Activated CD4-positive, alpha-beta T cell treated with anti-CD3 and anti-CD28 coated beads, Interleukin-2, amount 50 U/mL, for 4 hours (primary cell): ENCODE measurements at regions not wholly inside any gene's neighbourhood (a gene's known extent, or its start where the extent isn't known, plus 50 kb on each side); places are given as distances from the start of the nearest gene placed in this dataset.
"Not testable (repeated sequence)": the region's sequence is repeated elsewhere in the genome, so short reads cannot be mapped to it uniquely, and the experiment has no call there.

Source experiments
- DNase-seq, 2 experiments: peaks; one replicate each; pipeline ENCODE4 v3.0.0-alpha.2; 2020

DNA sequence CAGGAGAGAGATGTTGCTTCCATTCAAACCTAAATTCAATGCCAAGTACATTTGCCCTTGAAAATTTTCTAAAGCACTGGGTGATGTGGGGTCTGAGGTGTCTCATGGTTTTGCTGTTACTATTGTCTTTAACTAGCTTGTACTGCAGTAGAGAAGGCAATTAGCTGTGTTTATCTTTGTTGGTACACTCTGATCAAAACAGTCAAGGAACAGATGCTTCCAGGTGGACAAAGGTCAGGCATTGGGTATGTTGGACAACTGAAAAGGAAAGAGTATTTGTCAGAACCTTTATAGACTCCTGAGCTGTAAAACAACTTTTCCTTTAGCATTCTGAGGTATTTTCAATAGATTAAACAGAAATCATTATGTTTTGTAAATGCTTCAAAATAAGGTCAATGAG is 2228.7 kb upstream of the WWC1 start:
- DNase-seq, result no peak

DNA sequence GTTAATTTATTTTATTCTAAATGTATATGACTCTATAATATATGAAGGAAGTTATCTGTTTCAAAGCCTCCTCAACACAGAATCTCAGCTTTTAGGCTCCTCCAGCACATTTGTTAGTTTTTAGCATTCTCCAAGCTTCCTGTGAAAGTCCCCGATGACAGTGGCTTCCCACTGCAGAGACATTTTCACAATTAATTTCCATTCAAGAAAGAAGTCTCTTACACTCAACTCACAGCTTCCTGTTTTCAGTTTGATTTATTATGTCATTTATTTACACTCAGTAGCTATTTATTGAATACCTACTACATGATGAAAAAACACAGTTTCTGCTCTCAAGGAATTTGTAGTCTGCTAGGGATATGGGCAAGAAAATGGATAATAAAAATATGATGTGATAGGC is 2228.2 kb upstream of the WWC1 start:
- DNase-seq, result no peak

DNA sequence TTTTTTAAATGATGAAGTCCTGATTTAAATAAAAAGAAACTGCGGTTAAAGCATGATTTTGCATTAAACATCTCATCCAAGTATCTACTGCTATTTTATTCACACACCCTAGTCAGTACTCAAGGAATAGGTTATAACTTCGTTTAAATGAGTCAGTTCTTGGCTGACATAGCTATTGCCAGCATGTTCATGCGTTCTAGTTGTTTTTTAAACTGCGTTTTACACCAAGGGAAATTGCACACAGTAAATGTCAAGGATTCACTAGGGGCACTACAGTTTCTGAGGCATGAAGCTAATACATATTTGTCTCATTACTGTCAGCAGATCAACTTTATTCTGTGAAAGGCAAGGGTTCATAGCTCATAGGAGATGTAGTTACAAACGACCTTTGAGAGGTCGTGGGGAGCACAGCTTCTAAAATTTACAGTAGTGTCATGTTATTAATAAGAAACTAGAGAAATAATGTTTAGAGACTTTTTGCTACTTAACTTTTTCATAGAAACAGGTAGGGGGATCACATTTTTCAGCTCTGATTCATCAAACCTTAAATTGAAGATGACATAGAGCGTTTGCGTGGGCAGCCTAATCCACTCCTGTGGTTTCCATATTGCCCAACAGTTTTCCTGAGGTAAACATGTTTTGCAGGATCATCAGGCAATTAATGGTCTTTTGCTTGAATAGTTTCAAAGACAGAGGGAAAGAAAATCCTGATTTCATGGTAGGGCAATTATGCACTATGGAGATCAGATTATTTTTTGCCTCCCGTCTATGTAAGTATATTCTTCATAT is 2222.7 kb upstream of the WWC1 start:
- DNase-seq, result no peak

DNA sequence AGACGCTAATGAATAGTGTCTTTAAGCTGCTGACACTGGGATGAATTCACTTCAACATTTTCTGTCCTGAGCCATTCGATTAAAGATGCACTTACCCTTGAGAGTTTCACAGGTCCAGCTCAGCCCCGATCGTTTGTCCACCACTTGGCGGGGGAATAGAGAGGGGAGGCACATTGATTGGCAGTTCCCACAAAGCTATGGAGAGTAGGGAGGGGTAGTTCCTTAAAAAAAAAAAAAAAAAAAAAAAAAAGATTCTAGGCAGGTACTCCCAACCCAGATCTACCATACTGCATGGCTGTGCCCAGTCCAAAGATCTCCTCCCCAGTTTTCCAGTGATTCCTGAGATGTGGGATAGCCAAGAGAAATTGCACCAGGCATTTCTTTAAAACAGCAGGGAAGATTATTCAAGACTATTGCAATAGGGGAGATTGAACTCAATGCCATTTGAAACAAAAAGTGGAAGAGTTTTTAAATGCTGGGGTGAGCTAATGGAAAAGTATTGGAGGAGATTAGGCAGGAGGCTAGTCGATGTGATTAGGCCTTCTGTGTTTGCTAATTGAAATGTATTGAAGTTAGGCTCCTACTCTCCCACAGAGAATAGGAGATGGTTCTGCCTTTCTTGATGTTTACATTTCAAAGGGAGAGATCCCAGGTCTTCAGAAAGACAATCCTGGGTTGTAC is 2217.4 kb upstream of the WWC1 start:
- DNase-seq, result no peak

DNA sequence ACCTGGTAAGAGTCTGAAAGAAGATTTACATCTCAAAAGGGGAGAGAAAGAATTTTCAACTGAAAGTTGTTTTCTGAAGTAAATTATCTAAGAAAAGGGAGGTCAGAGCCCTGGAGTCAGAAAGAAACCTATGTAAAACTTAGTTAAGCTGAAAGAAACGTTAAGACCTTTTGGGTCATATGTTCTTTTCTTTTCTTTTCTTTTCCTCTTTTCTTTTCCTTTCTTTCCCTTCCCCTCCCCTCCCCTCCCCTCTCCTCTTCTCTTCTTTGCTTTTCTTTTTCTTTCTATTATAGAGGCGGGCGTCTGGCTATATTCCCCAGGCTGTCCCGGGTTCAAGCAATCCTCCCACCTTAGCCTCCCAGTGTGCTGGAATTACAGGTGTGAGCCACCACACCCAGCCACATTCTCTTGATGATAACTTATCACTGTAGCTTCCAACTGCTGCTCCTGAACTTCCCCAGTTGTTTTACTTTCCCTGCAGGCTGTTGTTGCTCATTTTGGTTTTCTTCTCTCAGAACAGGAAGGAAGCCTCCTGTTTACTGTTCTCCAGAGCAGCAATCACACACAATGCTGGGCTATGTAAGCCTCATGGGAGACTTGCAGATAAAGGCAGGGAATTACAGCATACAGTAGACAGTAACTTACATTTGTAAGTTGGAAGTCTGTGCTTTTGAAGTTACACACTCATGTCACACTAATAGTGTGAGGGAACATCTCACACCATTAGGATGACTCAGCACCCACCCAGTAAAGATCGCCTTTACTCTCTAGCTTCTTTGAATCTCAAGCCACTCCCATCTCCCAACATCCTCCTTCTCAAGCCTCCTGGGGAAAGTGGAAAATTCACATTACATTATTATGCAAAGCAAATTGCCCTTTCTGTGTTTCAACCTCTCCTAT is 2216.6 kb upstream of the WWC1 start:
- no peak for DNase-seq

DNA sequence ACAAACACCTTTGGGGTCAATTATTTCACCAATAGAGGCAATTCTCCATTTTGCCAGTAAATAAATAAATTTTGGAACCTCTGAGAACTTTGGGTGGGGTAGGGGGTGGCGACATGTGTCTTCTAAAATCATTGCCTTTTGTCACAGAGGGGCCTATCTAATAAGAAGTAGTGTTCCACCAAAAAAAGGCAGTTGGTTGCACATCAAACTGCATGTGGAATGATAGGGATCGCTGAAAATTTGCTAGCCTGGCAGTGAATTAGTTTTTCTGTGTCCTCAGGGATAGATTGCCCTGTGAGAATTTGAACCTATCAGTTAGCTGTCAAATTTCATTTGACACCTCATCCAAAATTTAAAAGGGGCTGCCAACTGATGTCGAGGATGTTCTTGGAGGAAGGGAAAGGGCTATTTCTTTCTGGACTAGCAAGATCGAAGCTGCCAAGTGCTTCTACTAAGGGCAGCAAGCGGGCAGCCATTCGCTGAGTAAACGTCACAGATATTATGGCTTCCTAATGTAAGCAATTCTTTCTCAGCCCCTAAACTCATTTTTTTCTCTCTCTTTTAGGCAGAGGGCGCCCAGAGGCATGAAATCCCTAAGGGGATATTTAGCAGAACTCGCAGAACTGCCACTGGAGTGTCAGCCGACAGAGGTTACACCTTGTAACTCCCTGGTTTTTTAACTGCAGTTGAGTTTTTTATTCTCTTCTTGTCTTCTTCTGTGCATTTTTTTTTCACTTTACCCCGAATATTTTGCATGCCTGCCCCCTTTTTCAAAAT is 2208.1 kb upstream of the WWC1 start:
- no peak for DNase-seq

DNA sequence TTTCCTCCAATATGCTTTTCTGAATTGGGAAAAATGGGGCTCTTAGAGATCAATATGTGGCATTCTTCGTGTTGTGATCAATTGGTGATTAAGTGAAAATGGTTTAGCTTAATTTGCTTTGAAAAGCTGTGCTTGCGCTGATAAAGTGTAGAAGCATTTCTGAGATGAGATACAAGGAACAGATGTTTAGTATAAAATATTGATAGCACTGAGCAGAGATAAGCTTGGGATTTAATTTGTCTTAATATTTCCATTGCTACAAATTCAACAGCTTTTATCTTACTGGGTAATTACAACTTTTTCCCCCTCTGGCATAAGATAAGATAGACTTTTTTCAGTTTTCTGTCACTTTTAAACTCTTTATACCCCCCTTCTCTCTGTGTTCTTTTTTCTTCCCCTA is 2204.9 kb upstream of the WWC1 start:
- no peak for DNase-seq

DNA sequence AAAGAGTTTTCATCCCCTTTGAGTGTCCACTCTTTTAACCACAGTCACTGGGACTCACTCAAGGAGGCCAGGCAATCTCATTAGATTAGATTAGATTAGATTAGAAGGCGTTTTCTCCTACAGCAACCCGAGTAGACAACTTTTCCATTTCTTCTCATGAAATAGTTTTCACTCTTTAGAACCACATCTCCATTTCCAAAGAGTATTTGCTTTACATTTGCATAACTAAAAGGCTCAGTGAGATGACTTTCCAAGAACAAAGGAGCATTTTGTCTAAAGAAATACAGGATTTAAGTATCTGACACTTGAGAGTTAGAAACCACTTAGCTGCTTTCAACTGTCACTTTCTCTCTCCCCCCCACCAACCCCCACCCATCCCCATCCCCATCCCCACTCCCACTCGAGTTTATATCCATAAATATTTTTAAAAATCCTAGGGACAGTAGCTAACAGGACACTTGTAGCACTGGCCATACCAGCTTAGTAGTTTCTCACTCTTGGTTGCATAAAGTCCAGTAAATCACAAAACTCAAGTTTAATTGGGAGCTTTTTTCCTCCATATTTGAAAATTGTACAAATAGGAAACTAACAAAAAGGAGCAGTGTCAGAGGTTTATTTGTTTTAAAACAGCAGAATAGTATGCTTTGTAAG is 2202.9 kb upstream of the WWC1 start:
- DNase-seq, result no peak

DNA sequence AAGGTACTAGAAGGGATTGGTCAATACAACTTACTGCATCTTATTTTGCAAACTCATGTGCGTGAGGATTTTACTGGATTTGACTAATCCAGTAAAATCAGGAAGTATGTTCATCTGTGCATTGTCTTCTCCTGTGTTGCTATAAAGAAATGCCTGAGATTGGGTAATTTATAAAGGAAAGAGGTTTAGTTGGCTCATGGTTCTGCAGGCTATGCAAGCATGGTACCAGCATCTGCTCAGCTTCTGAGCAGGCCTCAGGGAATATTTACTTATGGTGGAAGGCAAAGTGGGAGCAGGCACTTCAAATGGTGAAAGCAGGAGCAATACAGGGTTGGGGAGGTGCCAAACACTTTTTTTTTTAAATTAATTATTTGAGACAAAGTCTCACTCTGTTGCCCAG is 2199.5 kb upstream of the WWC1 start:
- DNase-seq, result no peak

DNA sequence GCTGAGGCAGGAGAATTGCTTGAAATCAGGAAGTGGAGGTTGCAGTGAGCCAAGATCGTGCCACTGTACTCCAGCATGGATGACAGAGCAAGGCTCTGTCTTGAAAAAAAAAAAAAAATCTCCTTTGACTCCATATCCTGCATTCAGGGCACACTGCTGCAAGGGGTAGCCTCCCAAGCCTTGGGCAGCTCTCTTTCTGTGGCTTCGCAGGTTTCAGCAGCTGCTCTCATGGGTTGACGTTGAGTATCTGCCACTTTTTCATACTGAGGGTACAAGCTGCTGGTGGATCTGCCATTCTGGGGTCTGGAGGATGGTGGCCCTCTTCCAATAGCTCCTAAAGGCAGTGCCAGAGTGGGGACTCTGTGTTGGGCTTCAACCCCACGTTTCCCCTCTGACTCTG is 2198.1 kb upstream of the WWC1 start:
- no peak for DNase-seq

DNA sequence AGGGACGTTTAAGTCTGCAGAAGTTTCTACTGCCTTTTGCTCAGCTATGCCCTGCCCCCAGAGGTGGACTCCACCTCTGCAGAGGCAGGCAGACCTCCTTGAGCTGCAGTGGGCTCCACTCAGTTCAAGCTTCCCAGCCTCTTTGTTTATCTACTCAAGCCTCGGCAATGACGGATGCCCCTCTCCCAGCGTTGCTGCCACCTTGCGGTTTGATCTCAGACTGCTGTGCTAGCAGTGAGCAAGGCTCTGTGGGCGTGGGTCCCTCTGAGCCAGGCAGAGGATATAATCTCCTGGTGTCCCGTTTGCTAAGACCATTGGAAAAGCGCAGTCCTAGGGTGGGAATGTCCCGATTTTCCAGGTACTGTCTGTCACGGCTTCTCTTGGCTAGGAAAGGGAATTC is 2188.5 kb upstream of the WWC1 start:
- DNase-seq, result no peak

DNA sequence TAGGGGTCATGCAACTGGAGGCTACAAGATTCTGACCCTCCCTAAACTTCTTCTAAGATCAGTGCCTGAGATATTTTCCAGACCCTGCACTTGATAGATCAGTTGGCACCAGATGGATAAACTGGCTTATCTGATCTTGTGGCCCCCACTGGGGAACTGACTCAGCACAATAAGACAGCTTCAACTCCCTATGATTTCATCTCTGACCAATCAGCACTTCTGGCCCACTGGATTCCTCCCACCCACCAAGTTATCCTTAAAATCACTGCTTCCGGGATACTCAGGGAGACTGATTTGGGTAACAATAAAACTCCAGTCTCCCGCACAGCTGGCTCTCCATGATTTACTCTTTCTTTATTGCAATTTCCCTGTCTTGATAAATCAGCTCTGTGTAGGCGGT is 2180.4 kb upstream of the WWC1 start:
- DNase-seq, result no peak

DNA sequence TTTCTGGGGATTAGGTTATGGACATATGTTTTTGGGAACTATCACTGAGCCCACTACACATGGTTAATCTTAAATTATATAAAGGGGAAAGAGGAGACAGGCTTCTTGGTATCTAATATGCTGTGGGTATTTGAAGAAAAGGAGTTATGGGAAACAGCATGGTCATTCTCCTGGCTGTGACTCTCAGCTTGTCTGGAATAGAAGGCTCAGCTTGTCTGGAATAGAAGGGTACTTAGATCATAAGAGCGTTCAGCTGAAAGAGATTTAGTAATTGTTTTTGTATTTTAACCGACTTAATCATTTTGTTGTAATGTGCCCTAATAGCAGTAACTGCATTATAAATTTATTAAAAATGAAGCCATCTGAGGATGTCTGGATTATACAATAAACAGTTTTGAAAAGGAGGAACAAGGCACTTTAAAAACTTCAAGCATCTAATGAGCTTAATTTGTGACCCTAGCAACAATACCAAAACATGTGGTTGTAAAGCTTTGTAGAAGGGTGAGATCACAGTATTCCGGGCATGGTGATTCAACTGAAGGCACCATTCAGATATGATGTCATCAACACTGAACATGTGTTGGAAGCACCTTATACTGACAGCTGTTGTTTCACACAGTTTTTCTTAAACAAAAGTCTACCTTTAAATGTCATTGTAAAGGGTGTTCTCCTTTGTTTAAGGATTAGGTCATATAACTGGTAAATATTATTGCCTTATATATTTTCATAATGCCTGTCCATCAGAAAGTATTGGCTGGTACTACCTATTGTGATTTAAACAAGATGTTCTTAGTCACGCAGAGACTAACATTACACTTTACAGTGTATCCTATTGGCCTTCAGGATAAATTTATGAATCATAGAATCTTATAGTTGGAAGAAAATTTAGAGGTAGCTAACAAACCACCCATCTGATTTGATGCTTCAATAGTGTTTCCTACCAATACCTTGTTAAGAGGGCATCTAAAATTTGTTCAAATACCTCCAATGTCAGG is 2174.1 kb upstream of the WWC1 start:
- DNase-seq, result no peak

DNA sequence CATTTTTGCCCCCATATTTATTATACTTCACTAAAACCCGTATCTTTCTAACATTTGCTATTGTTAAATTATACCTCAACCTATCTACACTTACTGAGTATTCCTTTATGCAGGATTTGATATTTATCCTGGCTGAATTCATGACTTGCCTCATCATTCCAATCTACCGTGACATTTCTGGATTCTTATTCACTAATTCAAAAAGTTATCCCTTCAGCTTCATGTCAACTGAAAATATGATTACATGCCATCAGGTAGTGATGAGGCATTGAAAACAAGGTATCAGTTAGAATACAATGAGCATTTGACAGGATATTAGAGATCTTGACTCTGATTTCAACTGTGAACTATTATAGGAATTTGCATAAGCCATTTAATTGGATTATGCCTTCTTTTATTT is 2171.9 kb upstream of the WWC1 start:
- DNase-seq, result no peak

DNA sequence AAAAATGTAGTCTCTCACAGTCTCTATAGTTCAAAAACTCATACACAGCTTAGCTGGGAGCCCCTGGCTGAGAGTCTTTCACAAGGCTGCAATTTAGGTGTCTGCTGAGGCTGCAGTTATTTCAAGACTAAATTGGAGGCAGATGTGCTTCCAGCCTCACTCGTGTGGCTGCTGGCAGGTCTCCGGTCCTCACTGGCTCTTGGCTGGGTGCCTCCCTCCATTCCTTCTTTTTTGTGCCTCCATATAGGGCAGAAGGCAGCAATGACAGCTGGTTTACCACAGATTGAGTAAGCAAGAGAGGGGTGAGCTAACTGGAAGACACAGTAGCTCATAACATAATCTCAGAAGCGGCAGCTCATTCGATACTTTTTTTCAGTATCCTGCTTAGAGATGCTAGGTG is 2167.7 kb upstream of the WWC1 start:
- no peak for DNase-seq

DNA sequence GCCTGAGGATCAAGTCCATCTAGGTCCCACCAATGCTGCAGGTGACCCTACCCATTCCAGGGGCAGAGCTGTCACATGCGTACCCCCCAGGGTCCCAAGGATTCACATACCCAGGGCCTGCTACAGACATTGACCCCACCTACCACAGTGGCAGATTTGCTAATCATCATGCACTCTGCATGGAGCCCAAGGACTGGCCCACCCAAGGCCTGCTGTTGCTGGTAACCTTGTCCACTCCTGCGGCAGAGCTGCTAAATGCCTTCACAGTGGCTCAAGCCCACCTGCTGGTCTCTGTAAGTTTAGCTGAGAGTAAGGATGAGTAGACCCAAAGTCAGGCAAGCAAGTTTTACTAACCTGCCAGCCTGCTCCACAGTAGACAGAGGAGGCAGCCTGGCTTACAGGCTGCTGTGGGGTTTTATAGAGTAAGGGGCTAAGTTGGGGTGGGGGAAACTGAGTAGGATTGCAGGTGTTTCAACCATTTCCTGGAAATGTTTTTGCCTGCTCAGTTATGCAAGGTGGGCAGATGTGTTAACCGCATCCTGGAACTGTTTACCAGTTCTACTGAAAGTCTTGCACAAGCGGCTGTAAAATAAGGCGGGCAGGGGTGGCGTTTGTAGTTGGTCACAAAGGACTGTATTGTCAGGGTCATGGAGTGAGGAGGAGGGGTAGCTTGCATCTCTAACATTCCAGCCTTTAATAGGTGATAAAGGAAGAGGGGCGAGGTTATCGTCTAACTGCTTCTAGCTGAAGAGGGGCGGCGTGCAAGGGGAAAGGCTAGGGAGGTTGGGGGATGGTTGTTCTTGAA is 2163.5 kb upstream of the WWC1 start:
- no peak for DNase-seq

DNA sequence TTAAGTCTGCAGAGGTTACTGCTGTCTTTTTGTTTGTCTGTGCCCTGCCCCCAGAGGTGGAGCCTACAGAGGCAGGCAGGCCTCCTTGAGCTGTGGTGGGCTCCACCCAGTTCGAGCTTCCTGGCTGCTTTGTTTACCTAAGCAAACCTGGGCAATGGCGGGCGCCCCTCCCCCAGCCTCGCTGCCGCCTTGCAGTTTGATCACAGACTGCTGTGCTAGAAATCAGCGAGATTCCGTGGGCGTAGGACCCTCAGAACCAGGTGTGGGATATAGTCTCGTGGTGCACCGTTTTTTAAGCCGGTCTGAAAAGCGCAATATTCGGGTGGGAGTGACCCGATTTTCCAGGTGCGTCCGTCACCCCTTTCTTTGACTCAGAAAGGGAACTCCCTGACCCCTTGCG is 2146.3 kb upstream of the WWC1 start:
- DNase-seq, result not testable (repeated sequence)

DNA sequence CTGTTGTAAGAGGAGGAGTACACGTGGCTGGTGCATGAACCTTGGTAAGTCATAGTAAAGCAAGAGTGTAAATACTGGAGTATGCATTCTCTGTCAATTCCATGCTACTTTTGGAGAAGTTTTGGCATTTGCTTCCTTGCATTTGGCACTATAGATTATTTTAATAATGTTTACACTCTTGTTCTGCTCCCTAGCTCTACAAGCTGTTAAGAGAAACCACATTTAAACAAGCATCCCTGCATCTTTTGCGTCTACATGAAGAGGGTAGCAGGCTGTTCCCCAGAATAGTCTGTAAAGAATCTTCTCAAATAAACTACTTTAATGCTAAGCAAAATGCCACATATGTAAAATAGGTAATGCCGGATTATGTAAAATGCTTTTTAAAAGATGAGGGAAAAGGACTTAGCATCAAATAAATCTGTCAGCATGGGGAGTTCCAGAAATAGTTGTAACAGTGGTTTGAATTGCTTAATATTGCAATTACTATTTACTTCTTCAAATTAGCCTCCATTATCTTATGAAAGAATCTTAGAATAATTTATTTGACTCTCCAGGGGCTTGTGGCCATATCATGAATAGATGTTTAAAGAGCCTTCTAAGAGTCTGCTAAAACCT is 2127.3 kb upstream of the WWC1 start:
- DNase-seq, result no peak

DNA sequence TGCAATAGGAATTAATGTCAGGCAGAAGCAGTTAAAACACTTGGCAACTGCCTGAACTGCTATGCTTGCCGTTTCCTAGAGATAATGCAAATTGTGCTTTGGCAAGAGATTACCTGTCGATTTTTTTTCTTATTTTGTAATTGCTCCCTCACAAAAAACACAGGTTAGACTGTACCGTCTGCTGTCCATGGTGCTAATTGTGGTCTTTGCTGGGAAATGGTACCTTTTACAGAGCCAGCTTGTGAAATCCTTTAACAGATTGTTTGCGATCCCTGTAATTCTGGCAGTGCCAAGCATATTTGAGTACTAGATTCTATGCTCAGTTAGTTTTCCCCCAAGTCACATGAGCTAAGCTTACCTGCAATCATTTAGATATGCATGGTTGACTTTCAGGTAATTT is 2125.8 kb upstream of the WWC1 start:
- DNase-seq, result no peak

DNA sequence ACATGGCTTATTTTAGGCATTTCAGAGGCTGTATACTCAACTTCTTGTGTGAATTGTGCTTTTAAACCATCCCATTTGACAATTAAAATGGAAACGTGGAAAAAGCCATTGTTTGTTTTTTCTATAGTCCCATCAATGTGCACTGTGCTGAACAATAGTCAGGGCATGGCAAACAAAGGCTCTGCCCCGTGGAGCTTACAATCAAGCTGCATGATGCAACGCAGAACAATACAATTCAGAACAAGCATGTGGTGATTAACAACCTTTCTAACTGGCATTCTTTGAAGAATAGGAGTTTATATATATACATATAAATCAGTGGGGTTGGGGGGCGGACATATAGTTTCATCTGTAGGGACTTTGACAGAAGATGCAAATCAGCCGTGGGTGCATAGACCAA is 2125.4 kb upstream of the WWC1 start:
- DNase-seq, result no peak
